H1 (cell line): ENCODE measurements at regions not wholly inside any gene's neighbourhood (a gene's known extent, or its start where the extent isn't known, plus 50 kb on each side); places are given as distances from the start of the nearest gene placed in this dataset.

ENCODE experiments used
- CHD2 ChIP-seq: IDR thresholded peaks from 2 replicates; pipeline ENCODE4 v1.6.1; 2012; ENCODE audit warnings: low read length, improper control_type of control experiment
- CTCF ChIP-seq, 3 experiments: IDR thresholded peaks; 1 replicate in 2 of 3; 2 replicates in 1 of 3; pipeline versions ENCODE4 v1.5.1 to v1.6.1; 2011; ENCODE audit warnings: low read length in 3 of 3, mild to moderate bottlenecking in 3 of 3, inconsistent platforms in 2 of 3, low read depth in 1 of 3, moderate library complexity in 1 of 3; ENCODE audit not compliant: insufficient read depth in 1 of 3; ENCODE audit errors: control extremely low read depth in 1 of 3
- POLR2AphosphoS5 ChIP-seq: IDR thresholded peaks from 2 replicates; pipeline ENCODE4 v1.6.1; 2011; ENCODE audit warnings: low read depth, low read length
- RFX5 ChIP-seq: IDR thresholded peaks from 2 replicates; pipeline ENCODE4 v1.6.1; 2011; ENCODE audit warnings: low read depth, low read length, improper control_type of control experiment, borderline replicate concordance

- no peak for TF ChIP-seq CTCF (IDR thresholded peaks at IDR 0.05; ENCODE audit: control extremely low read depth in 1 of 3, insufficient read depth in 1 of 3, low read depth in 1 of 3, low read length in 3 of 3)
- no peak for TF ChIP-seq RFX5
- no peak for TF ChIP-seq POLR2AphosphoS5
- TF ChIP-seq CHD2, result no peak
These were observed 547.2 kb downstream of the MAT2B start (continued) for GRCh38 chr5:164052536-164053093.
